CD4-positive, CD25-positive, alpha-beta regulatory T cell (primary cell): ENCODE measurements at regions not wholly inside any gene's neighbourhood (a gene's known extent, or its start where the extent isn't known, plus 50 kb on each side); places are given as distances from the start of the nearest gene placed in this dataset.

Experiments used
- ATAC-seq, 2 donors: fragments of 150-1000 bp; cut with Tn5 transposase; one replicate each; pipeline ENCODE4 v1.10.0; 2021; ENCODE audit warnings: low read depth in 2 of 2, moderate number of reproducible peaks in 2 of 2, moderate library complexity in 1 of 2
- DNase-seq, 3 donors: peaks; one replicate each; pipeline versions ENCODE4 v3.0.0 to v3.0.0-alpha.2; 2012 to 2022; ENCODE audit warnings: mixed read lengths in 1 of 3
- H3K27ac ChIP-seq: one replicate; pipeline ENCODE4 v1.7.0; 2013; ENCODE audit warnings: mild to moderate bottlenecking, low read length; ENCODE audit not compliant: insufficient read depth, poor library complexity, severe bottlenecking
- H3K27me3 ChIP-seq: one replicate; pipeline ENCODE4 v1.7.0; 2013; ENCODE audit warnings: low read length; ENCODE audit not compliant: control insufficient read depth, insufficient read depth
- H3K36me3 ChIP-seq: one replicate; pipeline ENCODE4 v1.7.0; 2013; ENCODE audit warnings: mild to moderate bottlenecking, low read length, moderate library complexity; ENCODE audit not compliant: control insufficient read depth, insufficient read depth
- H3K4me1 ChIP-seq: 2 replicates; pipeline ENCODE4 v1.7.0; 2013; ENCODE audit warnings: mild to moderate bottlenecking, low read length; ENCODE audit not compliant: insufficient read depth, control insufficient read depth, poor library complexity, severe bottlenecking
- H3K4me3 ChIP-seq: one replicate; pipeline ENCODE4 v1.7.0; 2013; ENCODE audit warnings: low read depth, mild to moderate bottlenecking, low read length, moderate library complexity
- H3K9me3 ChIP-seq, 2 experiments: 1 replicate in 1 of 2; 2 replicates in 1 of 2; pipeline ENCODE4 v1.7.0; 2013; ENCODE audit warnings: low read length in 2 of 2, mild to moderate bottlenecking in 1 of 2, moderate library complexity in 1 of 2; ENCODE audit not compliant: control insufficient read depth in 2 of 2
- H3K27ac Mint-ChIP-seq, 3 donors: one replicate each; pipeline ENCODE4 v1.8.0; 2020 to 2022; ENCODE audit warnings: mild to moderate bottlenecking in 3 of 3, mixed read lengths in 3 of 3, moderate library complexity in 2 of 3
- H3K27me3 Mint-ChIP-seq: one replicate; pipeline ENCODE4 v1.8.0; 2022; ENCODE audit warnings: mild to moderate bottlenecking, mixed read lengths
- H3K36me3 Mint-ChIP-seq: one replicate; pipeline ENCODE4 v1.8.0; 2020; ENCODE audit warnings: mixed read lengths
- H3K4me1 Mint-ChIP-seq, 4 donors: one replicate each; pipeline ENCODE4 v1.8.0; 2020 to 2022; ENCODE audit warnings: mixed read lengths in 4 of 4, mild to moderate bottlenecking in 1 of 4
- H3K4me3 Mint-ChIP-seq, 4 donors: one replicate each; pipeline ENCODE4 v1.8.0; 2020 to 2022; ENCODE audit warnings: mild to moderate bottlenecking in 4 of 4, mixed read lengths in 4 of 4, moderate library complexity in 3 of 4
- H3K9me3 Mint-ChIP-seq, 7 donors: one replicate each; pipeline ENCODE4 v1.8.0; 2020 to 2022; ENCODE audit warnings: mixed read lengths in 7 of 7, mild to moderate bottlenecking in 3 of 7, moderate library complexity in 2 of 7

GRCh38 chr3:124509884-124510283 is 220.4 kb upstream of the UMPS start:
- H3K9me3 Mint-ChIP-seq = no peaks in the 10 kb centered on the region
- no peak overlapping the region for H3K27ac Mint-ChIP-seq
- Histone ChIP-seq H3K36me3 (no peaks in the 10 kb centered on the region), H3K4me1 (no peaks in the 10 kb centered on the region), H3K9me3 (no peaks in the 10 kb centered on the region), H3K27ac (no peak overlapping the region), H3K4me3 (no peak overlapping the region), H3K27me3 (no peaks in the 10 kb centered on the region)
- DNase-seq (no peak), ATAC-seq (no peak)
- peaks cover 25% of the 10 kb centered on the region for H3K27me3 Mint-ChIP-seq
- no peaks in the 10 kb centered on the region for H3K4me1 Mint-ChIP-seq
- H3K36me3 Mint-ChIP-seq = no peaks in the 10 kb centered on the region
- H3K4me3 Mint-ChIP-seq = no peak overlapping the region

- Mint-ChIP-seq H3K4me3 (no peak overlapping the region), H3K9me3 (no peaks in the 10 kb centered on the region), H3K4me1 (no peaks in the 10 kb centered on the region), H3K36me3 (no peaks in the 10 kb centered on the region), H3K27me3 (peaks cover 21% of the 10 kb centered on the region), H3K27ac (no peak overlapping the region)
- no peak for DNase-seq
- H3K4me3 ChIP-seq = no peak overlapping the region
- H3K36me3 ChIP-seq = no peaks in the 10 kb centered on the region
- ATAC-seq = no peak
- no peak overlapping the region for H3K27ac ChIP-seq
- no peaks in the 10 kb centered on the region for H3K4me1 ChIP-seq
- peaks cover 3% of the 10 kb centered on the region for H3K27me3 ChIP-seq
- no peaks in the 10 kb centered on the region for H3K9me3 ChIP-seq
Observed at GRCh38 chr3:124510290-124510689, 220.0 kb upstream of the UMPS start.

GRCh38 chr3:124512881-124513609 is 217.2 kb upstream of the UMPS start:
- no peak overlapping the region for H3K4me3 ChIP-seq
- H3K9me3 Mint-ChIP-seq = no peaks in the 10 kb centered on the region
- H3K4me1 ChIP-seq = no peaks in the 10 kb centered on the region
- H3K27me3 Mint-ChIP-seq = peaks cover 22% of the 10 kb centered on the region
- H3K4me3 Mint-ChIP-seq = no peak overlapping the region
- no peaks in the 10 kb centered on the region for H3K36me3 Mint-ChIP-seq
- no peaks in the 10 kb centered on the region for H3K36me3 ChIP-seq
- H3K9me3 ChIP-seq = no peaks in the 10 kb centered on the region
- H3K4me1 Mint-ChIP-seq = no peaks in the 10 kb centered on the region
- ATAC-seq (no peak), DNase-seq (no peak)
- H3K27ac Mint-ChIP-seq = no peak overlapping the region
- peaks cover 4% of the 10 kb centered on the region for H3K27me3 ChIP-seq
- no peak overlapping the region for H3K27ac ChIP-seq

GRCh38 chr3:124513610-124513997 is 216.6 kb upstream of the UMPS start:
- Histone ChIP-seq H3K27me3 (peaks cover 4% of the 10 kb centered on the region), H3K9me3 (no peaks in the 10 kb centered on the region), H3K36me3 (no peaks in the 10 kb centered on the region), H3K27ac (no peak overlapping the region), H3K4me3 (no peak overlapping the region), H3K4me1 (no peaks in the 10 kb centered on the region)
- Mint-ChIP-seq H3K9me3 (no peaks in the 10 kb centered on the region), H3K27me3 (peaks cover 27% of the 10 kb centered on the region), H3K36me3 (no peaks in the 10 kb centered on the region), H3K4me1 (no peaks in the 10 kb centered on the region), H3K27ac (no peak overlapping the region), H3K4me3 (no peak overlapping the region)
- DNase-seq (no peak), ATAC-seq (no peak)

GRCh38 chr3:124514683-124515082 is 215.6 kb upstream of the UMPS start:
- H3K27me3 ChIP-seq = peaks cover 4% of the 10 kb centered on the region
- Mint-ChIP-seq H3K36me3 (no peaks in the 10 kb centered on the region), H3K27me3 (peaks cover 36% of the 10 kb centered on the region), H3K9me3 (no peaks in the 10 kb centered on the region), H3K27ac (no peak overlapping the region), H3K4me3 (no peak overlapping the region), H3K4me1 (no peaks in the 10 kb centered on the region)
- ATAC-seq (no peak), DNase-seq (no peak)
- no peaks in the 10 kb centered on the region for H3K9me3 ChIP-seq
- no peaks in the 10 kb centered on the region for H3K4me1 ChIP-seq
- H3K36me3 ChIP-seq = no peaks in the 10 kb centered on the region
- no peak overlapping the region for H3K27ac ChIP-seq
- H3K4me3 ChIP-seq = no peak overlapping the region

GRCh38 chr3:124516333-124516732 is 213.9 kb upstream of the UMPS start:
- Histone ChIP-seq H3K4me1 (no peaks in the 10 kb centered on the region), H3K9me3 (no peaks in the 10 kb centered on the region), H3K27me3 (peaks cover 4% of the 10 kb centered on the region), H3K27ac (no peak overlapping the region), H3K36me3 (no peaks in the 10 kb centered on the region), H3K4me3 (no peak overlapping the region)
- peaks cover 27% of the 10 kb centered on the region for H3K27me3 Mint-ChIP-seq
- no peaks in the 10 kb centered on the region for H3K9me3 Mint-ChIP-seq
- H3K27ac Mint-ChIP-seq = no peak overlapping the region
- no peak overlapping the region for H3K4me3 Mint-ChIP-seq
- ATAC-seq = no peak
- no peak for DNase-seq
- H3K4me1 Mint-ChIP-seq = no peaks in the 10 kb centered on the region
- H3K36me3 Mint-ChIP-seq = no peaks in the 10 kb centered on the region

- Mint-ChIP-seq H3K9me3 (no peaks in the 10 kb centered on the region), H3K4me1 (no peaks in the 10 kb centered on the region), H3K27ac (no peak overlapping the region), H3K36me3 (no peaks in the 10 kb centered on the region), H3K27me3 (peaks cover 29% of the 10 kb centered on the region), H3K4me3 (no peak overlapping the region)
- Histone ChIP-seq H3K9me3 (no peaks in the 10 kb centered on the region), H3K4me1 (no peaks in the 10 kb centered on the region), H3K36me3 (no peaks in the 10 kb centered on the region), H3K27me3 (peaks cover 6% of the 10 kb centered on the region), H3K27ac (no peak overlapping the region), H3K4me3 (no peak overlapping the region)
- no peak for ATAC-seq
- no peak for DNase-seq
Observed at GRCh38 chr3:124517306-124517705, 212.9 kb upstream of the UMPS start.

GRCh38 chr3:124518350-124518749 is 211.9 kb upstream of the UMPS start:
- no peak for DNase-seq
- Mint-ChIP-seq H3K36me3 (no peaks in the 10 kb centered on the region), H3K4me1 (no peaks in the 10 kb centered on the region), H3K9me3 (no peaks in the 10 kb centered on the region), H3K27ac (no peak overlapping the region), H3K4me3 (no peak overlapping the region), H3K27me3 (peaks cover 29% of the 10 kb centered on the region)
- Histone ChIP-seq H3K4me3 (no peak overlapping the region), H3K27ac (no peak overlapping the region), H3K27me3 (peaks cover 6% of the 10 kb centered on the region), H3K9me3 (no peaks in the 10 kb centered on the region), H3K4me1 (no peaks in the 10 kb centered on the region), H3K36me3 (no peaks in the 10 kb centered on the region)
- no peak for ATAC-seq
